Fibroblast of the aortic adventitia (primary cell): ENCODE measurements at regions not wholly inside any gene's neighbourhood (a gene's known extent, or its start where the extent isn't known, plus 50 kb on each side); places are given as distances from the start of the nearest gene placed in this dataset.
"Not testable (repeated sequence)": the region's sequence is repeated elsewhere in the genome, so short reads cannot be mapped to it uniquely, and the experiment has no call there.

Source experiments
- DNase-seq: peaks from one replicate; pipeline ENCODE4 v3.0.0-alpha.2; 2010; ENCODE audit warnings: low read depth
- H3K4me3 ChIP-seq: 2 replicates; pipeline ENCODE4 v1.5.1; 2011; ENCODE audit warnings: low read depth, mild to moderate bottlenecking, control low read depth, low read length, moderate library complexity
- CTCF ChIP-seq: IDR thresholded peaks from 2 replicates; pipeline ENCODE4 v1.5.1; 2011; ENCODE audit warnings: mild to moderate bottlenecking, low read length, control low read depth, inconsistent platforms; ENCODE audit not compliant: insufficient read depth

- peak; percentile 42 for DNase-seq
- TF ChIP-seq CTCF: no peak
Observed at GRCh38 chr3:174363256-174363655, 495.9 kb upstream of the NAALADL2 start.

GRCh38 chr3:174365796-174366195, 493.3 kb upstream of the NAALADL2 start:
- no peak for DNase-seq
- no peak overlapping the region for H3K4me3 ChIP-seq
- no peak for TF ChIP-seq CTCF

More at GRCh38 chr3:174363256-174363655, 495.9 kb upstream of the NAALADL2 start:
- H3K4me3 ChIP-seq: no peak overlapping the region

GRCh38 chr3:174366904-174367303, 492.2 kb upstream of the NAALADL2 start:
- DNase-seq, H3K4me3 ChIP-seq: not testable (repeated sequence)

DNA sequence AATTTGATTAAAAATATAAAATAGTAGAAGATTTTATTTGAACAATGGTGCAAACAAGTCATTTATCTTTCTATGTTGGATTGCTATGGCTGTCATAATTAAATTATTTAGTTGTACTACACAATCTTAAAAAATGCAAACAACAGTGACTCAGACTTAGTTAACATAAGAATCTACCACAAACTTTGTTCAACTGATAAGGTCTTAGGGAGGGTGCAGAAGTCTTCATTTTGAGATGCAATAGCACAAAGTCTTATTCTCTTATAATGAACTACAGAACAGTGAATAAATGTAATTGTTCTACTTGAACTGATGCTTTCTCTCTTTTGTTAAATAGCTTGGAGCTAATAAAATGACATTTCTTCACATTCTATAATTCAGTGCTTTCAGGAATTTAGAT, 482.8 kb upstream of the NAALADL2 start:
- no peak overlapping the region for H3K4me3 ChIP-seq
- DNase-seq: peak; percentile 49
- TF ChIP-seq CTCF: no peak

DNA sequence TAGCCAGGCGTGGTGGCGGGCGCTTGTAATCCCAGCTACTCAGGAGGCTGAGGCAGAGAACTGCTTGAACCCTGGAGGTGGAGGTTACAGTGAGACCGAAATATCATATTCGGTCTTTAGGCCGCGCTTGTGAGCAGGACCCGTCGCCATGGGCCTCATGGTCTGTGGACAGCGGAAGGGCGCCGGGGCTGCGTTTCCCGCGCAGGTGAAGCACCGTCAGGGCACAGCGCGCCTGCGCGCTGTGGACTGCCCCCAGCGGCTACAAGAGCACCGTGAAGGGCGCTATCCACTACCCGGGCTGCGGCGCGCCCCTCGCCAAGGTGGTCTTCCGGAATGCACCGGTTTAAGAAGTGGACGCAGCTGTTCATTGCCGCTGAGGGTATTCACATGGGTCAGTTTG, 482.0 kb upstream of the NAALADL2 start:
- no peak for TF ChIP-seq CTCF
- no peak for DNase-seq
- no peak overlapping the region for H3K4me3 ChIP-seq

DNA sequence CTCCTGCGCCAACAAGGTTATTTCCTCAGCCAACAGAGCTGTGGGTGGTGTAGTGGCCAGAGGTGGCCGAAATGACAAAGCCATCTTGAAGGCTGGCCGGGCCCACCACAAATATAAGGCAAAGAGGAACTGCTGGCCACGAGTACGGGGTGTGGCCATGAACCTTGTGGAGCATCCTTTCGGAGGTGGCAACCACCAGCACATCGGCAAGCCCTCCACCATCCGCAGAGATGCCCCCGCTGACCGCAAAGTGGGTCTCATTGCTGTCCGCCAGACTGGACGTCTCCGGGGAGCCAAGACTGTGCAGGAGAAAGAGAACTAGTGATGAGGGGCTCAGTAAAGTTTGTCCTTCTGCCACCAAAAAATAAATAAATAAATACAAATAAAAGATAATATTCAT, 481.4 kb upstream of the NAALADL2 start:
- DNase-seq: no peak
- no peak overlapping the region for H3K4me3 ChIP-seq
- no peak for TF ChIP-seq CTCF

DNA sequence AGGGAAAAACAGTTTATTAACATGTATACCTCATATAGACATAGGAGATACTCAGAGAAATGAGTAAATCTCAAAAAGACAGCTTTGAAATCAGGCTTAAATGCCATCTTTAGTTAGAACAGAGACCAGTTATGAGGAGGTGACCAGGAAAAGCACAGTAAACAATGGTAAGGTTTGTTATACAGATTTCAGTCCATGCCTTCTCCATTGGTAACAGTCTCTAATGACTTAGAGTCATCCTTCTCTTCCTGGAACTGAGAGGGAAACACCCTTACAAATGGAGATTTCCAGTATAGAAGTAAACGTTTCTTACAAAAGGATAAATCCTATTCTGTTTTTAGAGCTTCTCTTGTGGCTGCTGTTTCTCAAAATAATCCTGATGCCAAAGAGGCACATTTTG, 476.3 kb upstream of the NAALADL2 start:
- H3K4me3 ChIP-seq: no peak overlapping the region
- no peak for DNase-seq
- TF ChIP-seq CTCF: no peak
